ENCODE measurements at regions not wholly inside any gene's neighbourhood (a gene's known extent, or its start where the extent isn't known, plus 50 kb on each side); places are given as distances from the start of the nearest gene placed in this dataset.

DNA sequence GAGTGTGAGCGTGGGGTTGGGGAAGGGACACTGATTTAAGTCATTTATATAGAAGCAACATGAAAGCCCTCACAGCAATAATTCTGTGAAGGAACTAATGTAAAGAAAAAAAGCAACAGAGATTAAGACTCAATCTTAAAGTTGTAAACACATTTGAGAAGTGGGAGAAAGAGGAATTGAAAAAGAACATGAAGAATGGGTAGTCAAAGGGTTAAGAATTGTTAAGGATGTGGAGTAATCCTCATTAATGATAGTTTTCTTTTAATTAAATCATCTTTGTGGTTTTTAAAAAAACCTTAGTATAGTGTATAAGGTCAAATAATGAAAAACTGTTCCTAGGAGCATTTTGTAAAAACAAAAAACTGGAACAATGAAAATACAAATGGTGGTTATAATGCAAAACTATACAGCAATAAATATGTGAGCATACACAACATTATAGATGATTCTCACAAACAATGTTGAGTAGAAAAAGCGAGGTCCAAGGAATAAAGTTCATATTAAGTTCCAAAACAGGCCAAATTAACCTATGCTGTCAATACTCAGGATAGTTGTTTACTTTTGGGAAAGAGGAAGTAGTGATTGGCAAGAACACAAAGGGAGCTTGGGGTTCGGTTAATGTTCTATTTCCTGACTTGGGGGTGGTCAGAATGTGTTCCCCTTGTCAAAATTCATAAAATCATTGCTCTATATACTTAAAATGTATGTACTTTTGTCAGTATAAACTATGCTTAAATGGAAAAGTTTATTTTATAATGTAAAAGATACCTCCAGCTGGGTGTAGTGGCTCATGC, 120.4 kb upstream of the ATF7IP start:
- ChIA-PET CTCF (no interaction called here), POLR2A (no interaction called here)
- DNase-seq (ENCODE audit: extremely low spot score) = no peak
- TF ChIP-seq, protein P1, sequence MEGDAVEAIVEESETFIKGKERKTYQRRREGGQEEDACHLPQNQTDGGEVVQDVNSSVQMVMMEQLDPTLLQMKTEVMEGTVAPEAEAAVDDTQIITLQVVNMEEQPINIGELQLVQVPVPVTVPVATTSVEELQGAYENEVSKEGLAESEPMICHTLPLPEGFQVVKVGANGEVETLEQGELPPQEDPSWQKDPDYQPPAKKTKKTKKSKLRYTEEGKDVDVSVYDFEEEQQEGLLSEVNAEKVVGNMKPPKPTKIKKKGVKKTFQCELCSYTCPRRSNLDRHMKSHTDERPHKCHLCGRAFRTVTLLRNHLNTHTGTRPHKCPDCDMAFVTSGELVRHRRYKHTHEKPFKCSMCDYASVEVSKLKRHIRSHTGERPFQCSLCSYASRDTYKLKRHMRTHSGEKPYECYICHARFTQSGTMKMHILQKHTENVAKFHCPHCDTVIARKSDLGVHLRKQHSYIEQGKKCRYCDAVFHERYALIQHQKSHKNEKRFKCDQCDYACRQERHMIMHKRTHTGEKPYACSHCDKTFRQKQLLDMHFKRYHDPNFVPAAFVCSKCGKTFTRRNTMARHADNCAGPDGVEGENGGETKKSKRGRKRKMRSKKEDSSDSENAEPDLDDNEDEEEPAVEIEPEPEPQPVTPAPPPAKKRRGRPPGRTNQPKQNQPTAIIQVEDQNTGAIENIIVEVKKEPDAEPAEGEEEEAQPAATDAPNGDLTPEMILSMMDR (IDR thresholded peaks at IDR 0.05; ENCODE audit: control extremely low read depth, extremely low read depth, low read depth, missing control alignments) = no peak

DNA sequence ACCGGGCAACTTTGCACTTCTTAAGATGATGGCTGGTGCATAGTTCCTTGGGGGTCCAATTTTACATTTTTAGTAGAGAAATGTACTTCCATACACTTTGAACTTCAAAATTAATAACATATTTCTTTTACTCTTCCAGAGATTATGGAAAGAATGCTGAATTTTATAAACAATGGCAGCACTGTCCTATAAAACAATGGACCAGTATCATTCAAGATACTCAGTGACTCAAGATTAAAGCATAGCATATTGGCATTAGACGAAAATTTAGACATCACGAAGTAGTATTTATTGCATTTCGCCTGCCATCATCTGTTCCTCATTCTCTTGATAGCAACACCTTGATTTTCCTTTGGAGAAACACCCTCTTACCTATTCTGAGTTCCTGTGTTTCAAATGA, 118.3 kb upstream of the ATF7IP start:
- DNase-seq (ENCODE audit: extremely low spot score) = no peak
- TF ChIP-seq, protein P1 (IDR thresholded peaks at IDR 0.05; ENCODE audit: control extremely low read depth, extremely low read depth, low read depth, missing control alignments) = no peak
- POLR2A ChIA-PET = no interaction called here
- CTCF ChIA-PET = no interaction called here

DNA sequence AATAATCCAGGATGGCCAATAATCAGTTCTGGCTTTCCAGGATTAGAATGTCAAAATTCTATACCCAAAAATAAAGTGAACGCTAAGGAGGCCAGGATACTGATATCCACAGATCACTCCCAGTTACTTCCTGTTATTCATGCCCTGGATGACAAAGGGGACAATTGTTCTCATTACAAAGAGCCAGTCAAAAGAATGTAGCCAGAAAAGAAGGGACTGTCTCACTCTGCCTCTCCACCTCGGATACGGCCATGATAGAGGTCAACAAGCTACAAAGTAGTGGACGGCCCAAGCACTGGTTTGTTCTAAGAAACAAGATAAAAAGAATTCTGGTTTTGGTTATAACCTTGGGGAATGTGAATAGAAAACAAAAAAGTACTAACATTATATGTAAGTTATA, 116.1 kb upstream of the ATF7IP start:
- POLR2A ChIA-PET = no interaction called here
- no peak for DNase-seq (ENCODE audit: extremely low spot score)
- TF ChIP-seq, protein P1 (IDR thresholded peaks at IDR 0.05; ENCODE audit: control extremely low read depth, extremely low read depth, low read depth, missing control alignments) = no peak
- CTCF ChIA-PET = interaction anchor here (1.0 to 1.3 kb wide), 2 partner anchors 10 to 15 kb away, joined by 3 read pairs; no protein-coding TSS in a partner anchor

DNA sequence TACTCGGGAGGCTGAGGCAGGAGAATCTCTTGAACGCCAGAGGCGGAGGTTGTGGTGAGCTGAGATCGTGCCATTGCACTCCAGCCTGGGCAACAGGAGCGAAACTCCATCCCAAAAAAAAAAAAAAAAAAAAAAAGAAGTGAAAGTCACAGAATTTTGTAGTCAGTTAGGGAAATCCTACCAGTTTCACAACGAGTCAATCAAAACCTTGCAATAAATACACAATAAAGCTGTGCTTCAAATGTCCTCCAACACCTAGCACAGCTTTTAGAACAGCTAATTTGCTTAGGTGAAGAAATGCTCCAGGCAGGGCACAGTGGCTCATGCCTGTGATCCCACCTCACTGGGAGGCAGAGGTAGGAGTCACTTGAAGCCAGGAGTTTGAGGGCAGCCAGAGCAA, 112.8 kb upstream of the ATF7IP start:
- ChIA-PET POLR2A (interaction anchor here (1.0 kb wide), 1 partner anchor 521 kb away, joined by 4 read pairs; no protein-coding TSS in a partner anchor), CTCF (interaction anchor here (1.5 to 2.1 kb wide), 2 partner anchors 13 to 15 kb away, joined by 8 read pairs; no protein-coding TSS in a partner anchor)
- DNase-seq (ENCODE audit: extremely low spot score) = no peak
- TF ChIP-seq, protein P1 (IDR thresholded peaks at IDR 0.05; ENCODE audit: control extremely low read depth, extremely low read depth, low read depth, missing control alignments) = no peak

DNA sequence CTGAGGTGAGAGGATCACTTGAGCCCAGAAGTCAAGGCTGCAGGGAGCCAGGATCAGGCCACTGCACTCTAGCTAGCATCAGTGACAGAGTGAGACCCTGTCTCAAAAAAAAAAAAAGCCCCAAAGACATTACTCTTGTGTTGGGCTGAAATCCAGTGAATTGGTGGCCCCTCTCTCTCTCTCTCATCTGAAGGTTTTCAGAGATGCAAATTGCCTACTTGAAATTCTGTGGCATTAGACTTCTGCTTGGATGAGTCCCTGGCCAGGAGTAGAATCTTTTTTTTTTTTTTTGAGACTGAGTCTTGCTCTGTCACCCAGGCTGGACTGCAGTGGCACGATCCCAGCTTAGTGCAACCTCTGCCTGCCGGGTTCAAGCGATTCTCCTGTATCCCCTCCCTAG, 112.0 kb upstream of the ATF7IP start:
- TF ChIP-seq, protein P1 (IDR thresholded peaks at IDR 0.05; ENCODE audit: control extremely low read depth, extremely low read depth, low read depth, missing control alignments) = no peak
- POLR2A ChIA-PET = interaction anchor here (0.6 kb wide), 1 partner anchor 549 kb away, joined by 5 read pairs; no protein-coding TSS in a partner anchor
- DNase-seq (ENCODE audit: extremely low spot score) = no peak
- CTCF ChIA-PET = interaction anchor here (0.8 to 2.9 kb wide), 5 partner anchors 11 to 112 kb away, joined by 3 to 9 read pairs (median 3); partner anchors contain the start of gene ATF7IP

DNA sequence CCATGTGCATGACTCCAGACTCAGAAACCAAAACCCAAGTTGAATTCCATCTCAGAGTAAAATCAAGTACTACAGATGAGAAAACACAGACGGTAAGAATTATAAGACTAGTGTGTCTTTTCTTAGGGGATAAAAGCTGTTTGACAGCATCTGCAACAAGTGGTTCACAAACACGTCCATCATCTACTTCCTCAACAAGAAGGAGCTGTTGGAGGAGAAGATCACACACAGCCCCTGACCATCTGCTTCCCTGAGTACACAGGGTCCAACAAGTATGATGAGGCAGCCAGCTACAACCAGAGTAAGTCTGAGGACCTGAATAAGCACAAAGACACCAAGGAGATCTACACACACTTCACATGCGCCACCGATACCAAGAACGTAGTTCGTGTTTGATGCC, 110.7 kb upstream of the ATF7IP start:
- TF ChIP-seq, protein P1 (IDR thresholded peaks at IDR 0.05; ENCODE audit: control extremely low read depth, extremely low read depth, low read depth, missing control alignments) = no peak
- DNase-seq (ENCODE audit: extremely low spot score) = no peak
- ChIA-PET POLR2A (no interaction called here), CTCF (interaction anchor here (1.0 to 2.9 kb wide), 3 partner anchors 9 to 111 kb away, joined by 3 to 9 read pairs (median 3); partner anchors contain the start of gene ATF7IP)

Measured in GM10248 (cell line).